Activated T-helper 17 cell treated with anti-CD3 and anti-CD28 coated beads, Interleukin-2, amount 50 U/mL, for 72 hours (primary cell): ENCODE measurements at regions not wholly inside any gene's neighbourhood (a gene's known extent, or its start where the extent isn't known, plus 50 kb on each side); places are given as distances from the start of the nearest gene placed in this dataset.

Experiments
- ATAC-seq: fragments of 150-1000 bp; cut with Tn5 transposase; replicated peaks from 2 replicates; pipeline ENCODE4 v1.10.0; 2021; ENCODE audit warnings: mild to moderate bottlenecking, moderate library complexity
- H3K27ac Mint-ChIP-seq: one replicate; pipeline ENCODE4 v1.8.0; 2022; ENCODE audit warnings: mixed read lengths
- H3K27me3 Mint-ChIP-seq: one replicate; pipeline ENCODE4 v1.8.0; 2022; ENCODE audit warnings: mixed read lengths
- H3K36me3 Mint-ChIP-seq: one replicate; pipeline ENCODE4 v1.8.0; 2022; ENCODE audit warnings: low read depth, mild to moderate bottlenecking, mixed read lengths
- H3K4me1 Mint-ChIP-seq: one replicate; pipeline ENCODE4 v1.8.0; 2022; ENCODE audit warnings: mixed read lengths
- H3K4me3 Mint-ChIP-seq: one replicate; pipeline ENCODE4 v1.8.0; 2022; ENCODE audit warnings: mild to moderate bottlenecking, mixed read lengths
- H3K9me3 Mint-ChIP-seq: one replicate; pipeline ENCODE4 v1.8.0; 2022; ENCODE audit warnings: mixed read lengths

GRCh38 chr1:29895201-29895600 is 658.9 kb downstream of the PTPRU start:
- Mint-ChIP-seq H3K36me3 (no peaks in the 10 kb centered on the region), H3K4me1 (no peaks in the 10 kb centered on the region), H3K27ac (no peak overlapping the region), H3K27me3 (peaks cover 41% of the 10 kb centered on the region), H3K9me3 (no peaks in the 10 kb centered on the region), H3K4me3 (no peak overlapping the region)
- no peak for ATAC-seq

- H3K27me3 Mint-ChIP-seq, result peaks cover 41% of the 10 kb centered on the region
- H3K9me3 Mint-ChIP-seq, result no peaks in the 10 kb centered on the region
- ATAC-seq, result no peak
- H3K27ac Mint-ChIP-seq, result no peak overlapping the region
- H3K4me1 Mint-ChIP-seq, result no peaks in the 10 kb centered on the region
- H3K4me3 Mint-ChIP-seq, result no peak overlapping the region
- no peaks in the 10 kb centered on the region for H3K36me3 Mint-ChIP-seq
These were observed 658.0 kb downstream of the PTPRU start for GRCh38 chr1:29894311-29894710.

GRCh38 chr1:29893806-29894205 is 657.5 kb downstream of the PTPRU start:
- H3K4me1 Mint-ChIP-seq, result no peaks in the 10 kb centered on the region
- H3K9me3 Mint-ChIP-seq, result no peaks in the 10 kb centered on the region
- H3K27me3 Mint-ChIP-seq, result peaks cover 41% of the 10 kb centered on the region
- no peak for ATAC-seq
- no peak overlapping the region for H3K27ac Mint-ChIP-seq
- no peak overlapping the region for H3K4me3 Mint-ChIP-seq
- H3K36me3 Mint-ChIP-seq, result no peaks in the 10 kb centered on the region

- H3K36me3 Mint-ChIP-seq, result no peaks in the 10 kb centered on the region
- H3K4me1 Mint-ChIP-seq, result no peaks in the 10 kb centered on the region
- no peak for ATAC-seq
- peaks cover 42% of the 10 kb centered on the region for H3K27me3 Mint-ChIP-seq
- no peaks in the 10 kb centered on the region for H3K9me3 Mint-ChIP-seq
- H3K4me3 Mint-ChIP-seq, result no peak overlapping the region
- no peak overlapping the region for H3K27ac Mint-ChIP-seq
These were observed 656.9 kb downstream of the PTPRU start for GRCh38 chr1:29893046-29893723.

GRCh38 chr1:29892247-29892646 is 655.9 kb downstream of the PTPRU start:
- no peak overlapping the region for H3K4me3 Mint-ChIP-seq
- H3K27me3 Mint-ChIP-seq, result peaks cover 34% of the 10 kb centered on the region
- no peaks in the 10 kb centered on the region for H3K4me1 Mint-ChIP-seq
- no peak overlapping the region for H3K27ac Mint-ChIP-seq
- H3K9me3 Mint-ChIP-seq, result no peaks in the 10 kb centered on the region
- no peak for ATAC-seq
- H3K36me3 Mint-ChIP-seq, result no peaks in the 10 kb centered on the region

GRCh38 chr1:29890201-29890959 is 654.1 kb downstream of the PTPRU start:
- Mint-ChIP-seq H3K4me1 (no peaks in the 10 kb centered on the region), H3K27me3 (peaks cover 18% of the 10 kb centered on the region), H3K4me3 (no peak overlapping the region), H3K27ac (no peak overlapping the region), H3K9me3 (no peaks in the 10 kb centered on the region), H3K36me3 (no peaks in the 10 kb centered on the region)
- ATAC-seq, result no peak

DNA sequence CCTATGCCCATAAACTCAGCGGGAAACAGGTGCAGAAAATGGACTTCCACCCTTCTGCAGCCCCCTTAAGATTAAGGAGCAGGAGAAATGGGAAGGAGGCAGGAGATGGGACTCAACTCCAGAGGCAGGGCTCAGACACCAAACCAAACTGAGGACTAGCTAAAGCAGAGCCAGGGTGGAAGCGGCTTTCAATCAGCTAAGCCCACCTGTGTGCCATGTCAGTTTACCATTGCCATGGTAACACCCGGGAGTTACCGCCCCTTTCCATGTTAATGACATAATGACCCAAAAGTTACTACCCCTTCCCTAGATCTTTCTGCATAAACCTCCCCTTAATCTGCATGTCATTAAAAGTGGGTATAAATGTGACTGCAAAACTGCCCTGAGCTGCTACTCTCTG is 653.5 kb downstream of the PTPRU start:
- H3K27me3 Mint-ChIP-seq, result peaks cover 16% of the 10 kb centered on the region
- no peaks in the 10 kb centered on the region for H3K4me1 Mint-ChIP-seq
- H3K9me3 Mint-ChIP-seq, result no peaks in the 10 kb centered on the region
- ATAC-seq, result no peak
- H3K27ac Mint-ChIP-seq, result no peak overlapping the region
- H3K4me3 Mint-ChIP-seq, result no peak overlapping the region
- H3K36me3 Mint-ChIP-seq, result no peaks in the 10 kb centered on the region

GRCh38 chr1:29884740-29885139 is 648.4 kb downstream of the PTPRU start:
- Mint-ChIP-seq H3K27me3 (peaks cover 16% of the 10 kb centered on the region), H3K4me3 (no peak overlapping the region), H3K4me1 (no peaks in the 10 kb centered on the region), H3K9me3 (no peaks in the 10 kb centered on the region), H3K36me3 (no peaks in the 10 kb centered on the region), H3K27ac (no peak overlapping the region)
- ATAC-seq, result no peak

DNA sequence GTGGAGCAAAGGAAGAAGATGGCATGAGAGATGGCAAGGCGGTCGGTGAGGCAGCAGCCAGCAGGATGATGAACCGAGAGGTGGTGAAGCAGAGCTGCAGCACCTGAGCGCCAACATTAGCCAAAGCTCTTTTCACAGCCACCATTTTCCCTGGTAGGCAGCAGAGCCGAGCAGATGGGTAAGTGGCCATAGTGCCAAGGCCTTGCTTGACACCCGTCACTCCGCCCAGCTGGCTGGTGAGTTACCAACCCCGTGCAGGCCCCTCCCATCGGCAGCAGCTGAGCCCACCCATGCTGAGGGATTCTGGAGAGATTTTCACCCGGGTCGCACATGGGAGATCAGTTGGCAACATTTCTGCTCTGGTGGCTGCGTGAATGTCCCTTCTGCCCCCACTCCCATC is 647.7 kb downstream of the PTPRU start:
- Mint-ChIP-seq H3K27me3 (peaks cover 21% of the 10 kb centered on the region), H3K4me1 (no peaks in the 10 kb centered on the region), H3K27ac (no peak overlapping the region), H3K36me3 (no peaks in the 10 kb centered on the region), H3K9me3 (no peaks in the 10 kb centered on the region), H3K4me3 (no peak overlapping the region)
- no peak for ATAC-seq

DNA sequence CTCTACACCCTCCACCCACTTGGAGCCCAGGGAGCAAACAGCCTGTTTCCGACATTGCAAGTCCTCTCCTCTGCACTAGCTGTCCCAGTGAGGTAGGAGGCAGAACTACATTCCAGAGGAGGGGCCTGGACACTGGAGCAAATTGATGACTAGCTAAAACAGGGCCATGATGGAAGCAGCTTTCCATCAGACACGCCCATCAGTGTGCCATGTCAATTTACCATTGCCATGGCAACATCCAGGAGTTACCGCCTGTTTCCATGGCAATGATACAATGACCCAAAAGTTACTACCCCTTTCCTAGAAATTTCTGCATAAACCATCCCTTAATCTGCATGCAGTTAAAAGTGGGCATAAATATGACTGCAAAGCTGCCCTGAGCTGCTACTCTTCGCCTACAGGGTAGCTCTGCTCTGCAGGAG is 647.1 kb downstream of the PTPRU start:
- ATAC-seq, result no peak
- no peak overlapping the region for H3K27ac Mint-ChIP-seq
- H3K4me1 Mint-ChIP-seq, result no peaks in the 10 kb centered on the region
- no peaks in the 10 kb centered on the region for H3K36me3 Mint-ChIP-seq
- H3K9me3 Mint-ChIP-seq, result no peaks in the 10 kb centered on the region
- H3K4me3 Mint-ChIP-seq, result no peak overlapping the region
- H3K27me3 Mint-ChIP-seq, result peaks cover 19% of the 10 kb centered on the region

DNA sequence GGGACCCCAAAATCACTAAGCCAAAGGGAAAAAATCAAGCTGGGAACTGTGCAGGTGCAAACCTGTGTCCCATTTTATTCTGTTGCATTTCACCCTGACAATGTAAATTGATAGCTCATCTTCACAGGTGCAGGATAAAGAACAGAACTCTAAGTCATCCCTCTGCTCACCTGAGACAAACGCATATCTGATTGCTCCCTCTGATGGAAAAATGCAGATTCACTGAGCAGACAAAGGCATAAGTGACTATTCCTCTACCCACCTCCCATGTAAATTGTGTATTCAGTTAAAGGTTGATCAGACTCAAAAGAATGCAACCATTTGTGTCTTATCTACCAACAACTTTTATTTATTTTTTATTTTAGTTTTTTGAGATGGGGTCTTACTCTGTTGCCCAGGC is 644.2 kb downstream of the PTPRU start:
- no peak overlapping the region for H3K4me3 Mint-ChIP-seq
- no peak for ATAC-seq
- H3K27ac Mint-ChIP-seq, result no peak overlapping the region
- H3K36me3 Mint-ChIP-seq, result no peaks in the 10 kb centered on the region
- peaks cover 22% of the 10 kb centered on the region for H3K27me3 Mint-ChIP-seq
- no peaks in the 10 kb centered on the region for H3K9me3 Mint-ChIP-seq
- H3K4me1 Mint-ChIP-seq, result no peaks in the 10 kb centered on the region

GRCh38 chr1:29879217-29879616 is 642.9 kb downstream of the PTPRU start:
- Mint-ChIP-seq H3K4me3 (no peak overlapping the region), H3K4me1 (no peaks in the 10 kb centered on the region), H3K27me3 (peaks cover 18% of the 10 kb centered on the region), H3K36me3 (no peaks in the 10 kb centered on the region), H3K9me3 (no peaks in the 10 kb centered on the region), H3K27ac (no peak overlapping the region)
- ATAC-seq, result no peak

GRCh38 chr1:29878501-29878900 is 642.2 kb downstream of the PTPRU start:
- H3K9me3 Mint-ChIP-seq, result no peaks in the 10 kb centered on the region
- H3K27me3 Mint-ChIP-seq, result peaks cover 18% of the 10 kb centered on the region
- H3K36me3 Mint-ChIP-seq, result no peaks in the 10 kb centered on the region
- H3K4me3 Mint-ChIP-seq, result no peak overlapping the region
- no peak for ATAC-seq
- H3K4me1 Mint-ChIP-seq, result no peaks in the 10 kb centered on the region
- H3K27ac Mint-ChIP-seq, result no peak overlapping the region

DNA sequence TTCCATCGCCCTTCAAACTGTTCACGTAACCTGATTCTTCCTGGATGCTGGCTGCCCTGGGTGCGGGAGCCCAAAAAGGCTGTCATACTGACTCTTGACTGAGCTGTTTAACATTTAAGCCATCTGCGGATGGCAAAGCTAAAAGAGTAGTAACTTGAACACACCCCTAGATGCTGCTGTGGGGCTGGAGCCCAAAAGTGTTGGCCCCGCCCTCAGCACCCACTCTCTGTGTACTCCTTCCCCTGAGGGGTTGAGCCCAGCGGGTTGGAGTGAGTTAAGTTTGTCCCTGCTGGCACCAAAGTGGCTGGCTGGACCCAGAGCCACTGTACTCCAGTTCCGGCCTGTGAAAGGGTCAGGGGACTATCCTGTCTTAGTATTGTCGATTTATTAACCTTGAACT is 640.6 kb downstream of the PTPRU start:
- ATAC-seq, result no peak
- H3K27ac Mint-ChIP-seq, result no peak overlapping the region
- no peaks in the 10 kb centered on the region for H3K9me3 Mint-ChIP-seq

DNA sequence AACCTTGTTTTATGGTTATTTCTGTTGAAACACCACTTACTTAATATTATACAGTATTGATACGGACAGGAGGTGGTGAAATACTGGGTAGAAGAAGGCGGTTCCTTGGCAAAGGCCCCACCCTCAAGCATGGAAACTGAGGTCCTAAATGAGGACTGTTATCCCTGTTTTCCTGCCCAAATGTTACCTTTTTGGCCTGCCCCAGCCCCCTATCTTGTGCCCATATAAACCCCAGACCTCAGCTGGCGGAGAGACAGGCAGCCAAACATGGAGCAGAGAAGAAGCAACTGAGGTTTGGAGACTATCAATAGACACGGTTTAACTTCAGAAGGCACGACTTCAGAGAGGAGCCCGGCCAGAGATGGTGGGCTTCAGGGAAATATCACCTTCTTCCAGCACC is 640.1 kb downstream of the PTPRU start:
- Mint-ChIP-seq H3K27ac (no peak overlapping the region), H3K27me3 (peaks cover 26% of the 10 kb centered on the region), H3K4me1 (no peaks in the 10 kb centered on the region), H3K4me3 (no peak overlapping the region), H3K36me3 (no peaks in the 10 kb centered on the region), H3K9me3 (no peaks in the 10 kb centered on the region)
- ATAC-seq, result no peak

More for the DNA sequence above, 640.6 kb downstream of the PTPRU start:
- H3K27me3 Mint-ChIP-seq, result peaks cover 24% of the 10 kb centered on the region
- no peak overlapping the region for H3K4me3 Mint-ChIP-seq
- H3K4me1 Mint-ChIP-seq, result no peaks in the 10 kb centered on the region
- no peaks in the 10 kb centered on the region for H3K36me3 Mint-ChIP-seq
